ENCODE measurements at regions not wholly inside any gene's neighbourhood (a gene's known extent, or its start where the extent isn't known, plus 50 kb on each side); places are given as distances from the start of the nearest gene placed in this dataset.

GRCh38 chrX:65035446-65035770, 59.2 kb upstream of the ZC4H2 start:
- no peak for TF ChIP-seq CTCF (IDR thresholded peaks at IDR 0.05)
- no peak for TF ChIP-seq POLR2AphosphoS5 (IDR thresholded peaks at IDR 0.05)
- TF ChIP-seq EP300 (IDR thresholded peaks at IDR 0.05) = no peak
- no peak for TF ChIP-seq POLR2A (IDR thresholded peaks at IDR 0.05)
